GM21825 (cell line): ENCODE measurements at regions not wholly inside any gene's neighbourhood (a gene's known extent, or its start where the extent isn't known, plus 50 kb on each side); places are given as distances from the start of the nearest gene placed in this dataset.

Experiments
- ATAC-seq: cut with Tn5 transposase; IDR thresholded peaks from one replicate; pipeline ENCODE4 v1.9.1; 2021; ENCODE audit warnings: mild to moderate bottlenecking, moderate library complexity; ENCODE audit not compliant: unreplicated experiment

DNA sequence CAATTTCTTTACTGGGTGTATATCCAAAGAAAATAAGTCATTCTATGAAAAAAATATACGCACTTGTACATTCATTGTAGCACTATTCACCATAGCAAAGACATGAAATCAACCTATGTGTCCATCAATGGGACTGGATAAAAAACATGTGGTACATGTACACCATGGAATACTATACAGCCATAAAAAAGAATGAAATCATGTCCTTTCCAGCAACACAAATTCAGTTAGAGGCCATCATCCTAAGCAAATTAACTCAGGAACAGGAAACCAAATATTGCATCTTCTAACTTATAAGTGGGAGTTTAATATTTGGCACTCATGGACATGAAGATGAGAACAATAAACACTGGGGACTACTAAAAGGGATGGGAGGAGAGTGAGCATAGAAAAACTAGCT is 325.7 kb downstream of the TGFB2 start:
- no peak for ATAC-seq

DNA sequence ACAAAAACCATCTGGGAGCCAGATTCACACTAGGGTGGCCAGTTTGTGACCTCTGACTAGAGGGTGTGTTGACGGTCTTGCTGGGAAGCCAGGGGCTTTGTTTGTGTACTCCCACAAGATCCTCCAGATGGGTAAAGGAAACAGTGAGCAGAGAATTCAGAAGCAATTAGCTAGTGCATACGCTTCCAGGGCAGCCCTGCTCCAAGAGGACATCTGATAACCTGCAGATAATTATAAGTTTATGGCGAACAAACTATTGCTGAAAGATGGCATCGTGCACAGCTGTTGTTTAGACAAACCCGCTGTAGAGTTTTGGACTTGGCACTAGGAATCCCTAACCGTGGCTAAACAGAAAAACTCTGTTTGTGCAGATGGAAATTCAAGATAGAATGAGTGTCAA is 326.4 kb downstream of the TGFB2 start:
- ATAC-seq, result no peak

DNA sequence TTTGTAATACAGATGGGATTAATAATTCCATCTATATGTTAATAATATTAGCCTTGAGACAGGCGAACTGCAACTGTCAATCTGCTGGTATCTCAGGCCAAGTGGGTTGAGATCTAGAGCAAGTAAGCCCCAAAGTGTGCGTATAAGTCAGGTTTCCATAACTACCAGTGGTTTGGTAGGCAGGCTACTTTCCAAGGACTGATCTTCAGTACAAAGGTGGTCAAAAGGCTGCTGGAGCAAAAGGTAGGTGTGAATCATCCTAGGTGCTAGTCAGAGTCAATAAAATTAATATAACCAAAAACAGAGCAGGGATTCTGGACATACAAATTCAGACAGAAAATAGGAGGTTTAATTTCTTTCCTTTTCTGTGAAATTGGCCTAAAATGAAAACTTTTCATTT is 328.0 kb downstream of the TGFB2 start:
- ATAC-seq, result no peak

DNA sequence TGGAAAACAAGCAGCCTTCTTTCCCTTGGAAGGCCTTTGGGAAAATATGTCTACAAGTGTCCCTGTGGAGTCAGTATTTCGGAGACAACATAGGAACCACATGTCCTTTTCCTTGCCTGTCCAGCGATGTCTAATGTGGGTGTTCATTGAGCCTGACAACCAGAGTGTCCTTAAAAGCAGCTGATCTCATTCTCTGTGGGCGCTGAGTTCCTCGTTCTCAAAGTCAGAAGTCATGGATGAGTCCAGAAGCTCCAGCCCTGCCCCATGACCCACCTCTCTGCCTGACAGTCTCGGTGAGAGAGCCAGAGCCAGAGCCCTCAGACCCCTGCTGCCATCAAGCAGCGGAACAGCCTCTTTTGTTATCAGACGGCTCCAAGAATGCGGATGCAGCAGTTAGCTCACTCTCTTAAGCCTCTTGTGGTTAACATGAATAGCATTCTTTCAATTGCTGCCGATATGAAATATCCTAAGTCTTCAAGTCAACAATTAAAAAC is 329.2 kb downstream of the TGFB2 start:
- no peak for ATAC-seq

DNA sequence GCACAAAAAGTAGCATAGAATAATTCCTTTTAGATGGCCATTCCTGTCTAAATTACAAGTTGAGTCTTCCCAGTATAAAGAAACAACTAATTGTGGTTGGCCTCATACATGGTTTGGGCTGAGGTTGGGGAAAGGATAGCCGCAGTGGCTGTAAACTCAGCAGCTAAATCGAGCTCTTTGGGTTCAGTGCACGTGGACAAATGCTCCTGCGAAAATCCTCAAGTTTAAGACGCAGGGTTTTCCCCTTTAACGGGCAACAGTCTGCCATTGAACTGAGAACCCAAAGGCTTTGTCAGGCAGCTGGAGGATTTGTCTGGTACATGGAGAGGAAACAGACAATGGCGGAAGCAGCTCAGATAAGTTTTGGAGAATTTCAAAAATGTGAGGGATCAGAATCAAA is 331.9 kb downstream of the TGFB2 start:
- ATAC-seq, result no peak

DNA sequence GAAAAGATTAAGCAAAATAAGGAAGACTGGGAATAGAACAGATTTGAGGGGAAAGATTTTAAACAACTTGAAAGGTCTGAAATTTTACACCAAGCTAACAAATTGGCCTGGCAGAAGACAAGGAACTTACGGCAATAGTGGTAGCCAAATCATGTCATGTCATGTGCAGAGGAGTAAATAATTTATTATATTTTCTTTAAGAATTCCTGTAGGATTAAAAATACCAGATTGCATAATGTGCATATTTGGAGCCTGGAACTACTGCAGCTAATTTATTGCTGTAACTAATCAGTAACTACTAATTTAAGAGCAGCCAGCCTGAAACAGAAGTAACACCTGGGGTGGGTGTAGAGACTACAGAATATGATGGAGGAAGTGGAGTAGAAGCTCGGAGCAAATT is 334.3 kb downstream of the TGFB2 start:
- ATAC-seq, result no peak

DNA sequence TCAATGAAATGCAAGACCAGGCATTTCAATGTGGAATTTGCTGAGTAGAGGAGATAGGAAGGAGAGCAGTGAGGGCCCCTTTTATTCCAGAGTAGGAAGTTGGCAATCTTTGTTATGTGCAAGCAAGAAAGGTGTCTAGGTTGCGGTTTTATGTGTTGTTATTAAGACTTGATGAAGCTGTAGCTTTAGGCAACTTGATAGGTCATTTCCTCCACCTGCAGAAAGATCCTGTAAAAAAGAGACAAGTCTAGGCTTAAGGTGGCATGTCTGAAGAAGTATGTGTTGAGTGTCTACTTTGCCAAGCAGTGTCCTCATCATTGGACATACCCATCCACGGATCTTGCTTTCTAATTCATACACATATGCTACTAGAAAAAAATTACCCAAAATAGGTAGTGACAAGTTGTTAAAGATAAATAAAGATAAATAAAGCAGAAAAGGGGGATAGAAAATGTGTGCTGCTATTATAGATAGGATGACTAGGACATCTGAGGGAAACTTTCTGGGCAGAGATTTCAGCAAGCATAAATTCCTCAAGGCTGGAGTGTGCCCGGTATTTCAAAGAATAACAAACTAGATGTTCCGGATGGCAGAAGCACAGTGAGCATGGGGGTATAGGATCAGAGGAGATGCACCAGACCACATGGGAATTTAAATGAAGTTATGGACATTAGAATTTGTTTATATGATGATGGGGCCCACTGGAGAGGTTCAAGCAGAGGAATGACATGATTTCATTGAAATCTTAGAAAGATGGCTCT is 335.0 kb downstream of the TGFB2 start:
- no peak for ATAC-seq

DNA sequence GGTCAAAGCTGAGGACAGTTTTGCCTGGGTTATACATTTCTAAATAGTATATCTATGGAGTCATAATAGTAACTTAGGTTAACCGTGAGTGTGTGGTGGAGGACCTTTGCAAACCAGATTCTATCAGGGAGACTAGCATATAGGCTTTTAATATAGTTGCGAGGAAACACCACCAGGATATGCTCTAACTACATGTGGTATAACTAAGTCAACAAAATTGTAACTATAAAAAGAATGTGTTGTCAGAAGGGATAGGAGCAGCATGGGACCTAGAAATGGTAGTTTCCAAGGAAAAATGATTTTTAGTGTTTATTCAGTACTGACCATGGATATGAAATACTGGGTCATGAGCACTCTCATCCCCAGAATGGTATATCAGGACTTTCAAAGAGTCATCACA is 338.1 kb downstream of the TGFB2 start:
- no peak for ATAC-seq

DNA sequence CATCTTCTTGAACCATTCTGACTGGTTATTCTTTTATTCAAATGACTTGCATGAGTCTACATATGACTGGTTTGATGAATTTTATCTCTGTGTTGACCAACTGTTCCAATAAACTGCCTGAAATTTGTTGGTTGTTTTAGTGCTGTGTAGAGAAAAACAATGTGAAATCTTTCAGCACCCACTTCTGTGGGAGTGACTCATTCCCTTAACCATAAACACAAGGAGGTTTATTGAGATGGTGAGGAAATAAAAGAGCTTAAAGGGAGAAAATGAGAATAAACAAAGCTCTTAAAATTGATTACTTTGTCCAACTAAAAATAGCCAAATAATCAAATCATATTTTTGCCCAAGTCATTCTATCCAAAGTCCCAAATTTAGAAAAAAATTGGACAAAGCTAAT is 341.1 kb downstream of the TGFB2 start:
- ATAC-seq, result no peak

DNA sequence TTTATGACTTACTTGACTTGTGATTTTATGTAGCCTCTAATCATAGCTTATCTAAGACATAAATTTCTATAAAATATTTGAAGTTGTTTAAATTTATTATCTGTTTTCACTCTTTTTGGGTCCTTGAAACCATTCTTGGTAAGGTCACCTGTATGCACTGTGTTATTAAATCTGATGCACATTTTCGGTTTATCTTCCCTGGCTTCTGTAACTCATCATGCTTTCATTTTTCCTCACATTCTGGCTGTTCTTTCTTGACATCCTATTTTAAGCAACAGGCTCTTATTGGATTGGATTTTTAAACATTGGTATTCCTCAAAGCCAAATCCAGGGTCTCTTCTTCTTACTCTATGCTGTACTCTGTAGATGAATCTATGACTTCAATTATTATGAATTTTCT is 341.6 kb downstream of the TGFB2 start:
- ATAC-seq, result no peak

DNA sequence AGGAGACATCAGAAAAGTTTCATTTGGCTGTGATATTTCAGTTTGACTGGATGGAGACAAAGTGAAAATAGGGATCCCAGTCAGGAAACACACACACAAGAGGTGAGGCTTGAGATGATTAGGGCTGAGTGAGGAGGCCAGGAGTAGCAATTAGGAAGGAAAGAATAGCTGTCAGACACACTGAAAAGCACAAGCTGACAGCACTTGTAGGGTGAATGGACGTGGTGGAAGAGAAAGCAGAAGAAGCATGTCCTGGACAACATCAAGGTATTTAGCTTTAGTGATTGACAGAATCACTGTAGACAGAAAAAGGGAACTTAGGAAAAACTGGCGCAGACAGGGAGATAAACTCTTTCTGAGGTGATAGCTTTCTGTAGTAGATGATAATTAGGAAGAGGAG is 347.7 kb downstream of the TGFB2 start:
- no peak for ATAC-seq

DNA sequence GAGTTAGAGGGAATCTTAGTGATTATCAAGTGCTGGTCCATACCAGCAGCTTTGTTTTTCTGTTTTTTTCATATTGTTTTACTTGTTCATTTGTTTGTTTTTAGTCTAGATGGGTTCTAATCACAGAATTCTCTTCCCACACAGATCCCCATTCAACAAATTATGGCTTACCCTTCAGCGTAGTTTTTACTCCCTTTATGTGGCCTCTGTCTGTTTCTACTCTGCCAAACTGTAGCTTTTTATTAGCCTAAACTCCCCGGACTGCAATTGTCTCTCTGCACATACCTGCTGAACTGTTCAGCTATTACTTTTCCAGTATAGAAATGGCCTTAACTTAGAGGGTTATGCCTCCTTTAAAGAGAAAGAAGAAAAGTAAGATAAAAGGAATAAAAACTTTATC is 348.5 kb downstream of the TGFB2 start:
- ATAC-seq, result no peak

DNA sequence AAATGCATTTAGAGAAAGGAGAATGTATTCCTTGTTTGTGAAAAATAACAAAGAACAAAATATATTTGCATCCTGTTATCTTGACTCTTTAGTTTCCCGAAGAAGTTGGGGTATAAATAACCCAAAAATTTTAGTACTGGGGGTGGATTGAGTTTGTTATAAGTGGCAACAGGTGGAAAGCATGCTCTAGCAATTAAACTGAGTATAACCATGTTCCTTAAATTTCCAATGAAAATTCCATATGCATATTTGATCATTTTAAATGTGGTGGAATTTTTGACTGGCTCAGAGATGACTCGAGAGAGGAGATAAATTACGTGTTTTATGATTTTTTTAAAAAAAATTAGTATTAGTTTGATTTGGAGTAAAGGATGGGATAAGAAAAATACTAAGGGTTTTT is 348.9 kb downstream of the TGFB2 start:
- ATAC-seq, result no peak

DNA sequence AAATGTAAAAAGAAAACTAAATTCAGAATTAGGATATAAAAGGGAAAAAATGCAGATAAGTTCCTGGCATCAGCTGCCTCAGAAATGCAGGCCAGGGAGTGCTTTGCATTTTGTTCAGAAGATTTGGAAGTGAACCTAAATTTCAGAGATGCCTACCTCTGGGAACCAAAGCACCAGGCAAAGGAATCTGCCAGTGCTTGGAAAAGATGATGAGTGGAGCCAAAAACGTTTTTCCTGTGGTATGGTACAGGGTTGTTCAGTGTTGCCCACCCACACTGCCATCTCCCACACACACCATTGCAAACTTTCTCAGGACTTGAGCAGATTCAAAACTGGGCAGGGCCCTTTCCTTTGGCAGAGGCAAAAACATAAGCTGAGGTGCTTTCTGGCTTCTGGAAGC is 349.5 kb downstream of the TGFB2 start:
- ATAC-seq, result no peak

DNA sequence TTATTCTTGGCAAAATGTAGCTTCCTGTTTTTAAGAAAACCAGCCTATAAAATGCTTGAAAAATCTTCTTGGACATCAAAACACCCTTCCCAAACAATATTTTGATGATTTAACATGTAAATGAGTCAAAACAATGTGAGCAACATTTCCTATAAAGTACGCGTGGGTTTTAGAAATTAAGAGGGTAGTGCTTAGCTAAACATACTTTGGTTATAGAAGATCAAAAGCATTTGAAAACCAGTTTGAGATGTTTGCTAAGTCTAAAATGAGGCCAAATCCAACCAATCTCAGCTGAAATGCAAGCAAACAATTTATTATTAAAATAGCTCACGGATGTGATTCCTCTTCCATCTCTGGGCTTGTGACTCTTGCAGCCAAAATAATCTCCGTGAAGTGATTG is 350.4 kb downstream of the TGFB2 start:
- no peak for ATAC-seq

DNA sequence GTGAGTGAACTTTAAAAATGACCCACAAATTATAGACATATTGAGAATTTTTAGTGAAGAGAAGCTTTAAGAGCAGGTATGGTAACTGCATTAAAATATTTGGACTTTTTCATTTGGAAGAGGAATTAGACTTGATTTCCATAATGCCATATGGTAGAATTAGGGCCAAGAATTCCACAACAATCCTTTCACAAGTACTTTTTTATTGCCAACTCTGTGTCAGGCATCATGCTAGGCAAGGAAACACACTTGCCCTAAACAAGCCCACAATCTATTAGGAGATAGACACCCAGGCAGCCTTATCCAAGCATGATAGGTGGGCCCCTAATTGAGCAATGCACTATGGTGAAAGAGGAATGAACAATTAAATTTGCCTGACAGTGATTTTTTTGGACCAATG is 353.0 kb downstream of the TGFB2 start:
- no peak for ATAC-seq

DNA sequence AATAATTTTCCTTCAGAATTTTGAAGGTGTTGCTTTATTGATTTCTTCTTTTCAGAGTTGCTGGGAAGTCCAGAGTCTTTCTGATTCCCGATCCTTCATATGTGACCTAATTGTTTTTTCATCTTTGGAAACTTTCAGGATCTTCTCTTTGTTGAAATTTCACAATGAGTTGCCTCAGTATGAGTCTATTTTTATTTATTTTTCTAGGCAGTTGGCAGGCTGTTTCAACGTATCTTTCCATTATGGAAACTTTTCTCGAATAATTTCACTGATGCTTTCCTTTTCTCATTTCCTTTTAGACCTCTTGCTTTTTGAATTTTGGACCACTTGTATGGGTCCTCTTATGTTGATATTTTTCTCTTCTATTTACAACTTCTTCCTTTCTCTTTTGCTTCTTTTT is 354.3 kb downstream of the TGFB2 start:
- no peak for ATAC-seq

DNA sequence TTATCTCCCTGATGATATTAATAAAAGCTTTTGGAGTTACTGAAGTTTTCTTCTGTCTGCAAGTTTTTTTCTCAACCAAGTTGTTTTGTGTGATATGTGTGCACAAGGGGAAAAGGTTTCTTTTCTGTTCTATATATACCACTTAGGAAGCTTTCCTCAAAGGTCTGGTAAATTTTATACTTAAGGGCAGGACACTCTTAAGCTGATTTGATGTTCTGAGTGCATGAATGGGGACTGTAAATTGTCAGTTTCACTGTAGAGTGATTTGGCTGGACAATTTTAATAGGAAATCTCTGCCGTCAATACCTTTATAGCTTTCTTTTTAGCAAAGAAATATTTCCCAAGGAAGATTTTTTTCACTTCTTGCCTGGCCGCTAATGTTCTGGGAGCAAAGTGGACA is 354.7 kb downstream of the TGFB2 start:
- no peak for ATAC-seq

DNA sequence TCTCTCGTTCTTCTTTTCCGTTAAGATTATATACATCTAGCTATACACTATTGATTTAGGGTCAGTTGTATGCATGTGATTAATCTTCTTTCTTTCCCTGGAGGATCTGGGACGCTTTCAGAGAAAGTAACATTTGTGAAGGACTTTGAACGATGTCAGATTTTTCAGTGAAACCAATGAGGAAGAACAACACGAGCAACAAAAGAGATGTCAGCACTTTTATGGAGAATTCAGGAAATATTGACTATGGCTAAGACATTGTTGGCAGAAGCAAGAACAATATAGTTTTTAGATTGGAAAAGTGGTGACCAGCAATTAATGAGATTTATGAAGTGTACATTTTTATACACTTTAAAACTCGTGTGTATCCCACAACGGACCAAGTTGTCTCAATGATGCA is 355.5 kb downstream of the TGFB2 start:
- ATAC-seq, result no peak

DNA sequence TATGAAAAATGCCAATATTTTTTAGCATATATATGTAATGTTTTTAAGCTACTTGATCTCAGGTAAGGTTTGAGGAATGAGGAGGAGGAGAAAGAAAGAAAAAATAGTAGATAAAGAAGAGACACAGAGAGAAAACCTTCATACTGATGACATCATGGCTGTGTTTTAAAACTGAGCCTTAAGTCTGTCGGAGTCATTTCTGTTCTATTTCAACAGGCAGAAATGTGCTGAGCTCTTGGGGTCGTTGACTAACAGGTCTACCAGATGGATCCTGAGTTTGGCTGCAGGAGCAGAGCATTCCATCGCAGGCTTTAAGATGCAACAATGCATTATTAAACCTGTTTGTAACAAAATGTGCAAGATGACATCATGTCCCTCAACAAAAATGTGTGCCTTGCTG is 356.0 kb downstream of the TGFB2 start:
- ATAC-seq, result no peak

DNA sequence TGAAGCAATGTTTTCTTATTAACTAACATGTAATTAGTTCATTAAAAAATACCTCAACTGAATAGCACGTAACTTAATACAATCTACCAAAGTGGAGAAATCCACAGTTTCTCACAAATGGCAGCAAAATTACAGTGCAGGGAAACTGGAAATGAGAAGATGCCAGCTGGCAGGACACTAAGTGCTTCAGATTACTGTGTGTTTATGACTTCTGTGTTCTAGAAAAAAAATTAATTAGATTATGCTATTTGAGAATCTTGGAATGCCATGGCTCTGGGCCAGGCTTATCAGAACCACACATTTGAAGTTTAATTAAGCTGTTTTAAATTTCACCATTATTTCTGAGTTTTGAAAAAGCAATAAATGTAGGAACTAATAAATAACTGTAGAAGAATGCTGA is 357.6 kb downstream of the TGFB2 start:
- no peak for ATAC-seq

DNA sequence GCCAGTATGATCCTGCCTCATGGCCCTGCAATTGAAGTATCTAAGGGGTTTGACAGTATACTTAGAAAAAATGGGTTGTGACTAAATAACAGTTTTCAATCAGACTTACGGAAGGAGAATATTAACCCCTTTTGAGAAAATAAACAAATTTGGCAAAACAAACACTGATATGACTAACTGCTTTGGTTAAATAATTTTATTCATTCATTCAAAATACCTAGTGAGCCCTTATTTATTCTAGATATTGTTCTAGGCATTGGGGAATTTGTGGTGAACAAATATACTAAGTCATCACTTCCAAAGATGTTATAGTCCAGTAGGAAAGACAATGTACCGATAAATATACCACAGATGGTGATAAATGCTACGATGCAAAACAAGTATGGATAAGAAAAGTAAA is 358.7 kb downstream of the TGFB2 start:
- no peak for ATAC-seq

DNA sequence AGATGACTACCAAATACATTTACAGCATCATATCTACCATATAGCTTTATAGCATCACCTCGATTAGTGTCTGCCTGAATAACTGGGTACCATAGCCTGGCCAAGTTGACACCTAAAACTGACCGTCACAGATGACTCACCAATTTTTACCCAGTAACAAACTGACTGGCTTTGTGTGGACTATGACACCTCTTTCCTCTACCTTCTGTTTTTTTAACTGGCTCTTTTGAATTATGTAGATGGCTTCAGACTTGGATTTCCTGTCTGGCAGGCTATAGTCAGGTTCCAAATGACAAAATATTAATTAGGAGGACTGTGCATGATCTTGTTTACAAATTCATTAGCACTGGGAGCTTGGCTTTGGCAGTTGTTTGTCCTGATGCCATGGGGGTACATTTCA is 360.3 kb downstream of the TGFB2 start:
- ATAC-seq, result no peak
